ENCODE measurements at regions not wholly inside any gene's neighbourhood (a gene's known extent, or its start where the extent isn't known, plus 50 kb on each side); places are given as distances from the start of the nearest gene placed in this dataset.

- TF ChIP-seq CTCF (IDR thresholded peaks at IDR 0.05) (no peak), POLR2A (IDR thresholded peaks at IDR 0.05) (no peak)
Measured at GRCh38 chr12:127300075-127300474, 966.9 kb upstream of the TMEM132C start.
